HS-27A (cell line): ENCODE measurements at regions not wholly inside any gene's neighbourhood (a gene's known extent, or its start where the extent isn't known, plus 50 kb on each side); places are given as distances from the start of the nearest gene placed in this dataset.
"Not testable (repeated sequence)": the region's sequence is repeated elsewhere in the genome, so short reads cannot be mapped to it uniquely, and the experiment has no call there.

ENCODE experiments used
- DNase-seq: peaks from one replicate; pipeline ENCODE4 v3.0.0-alpha.2; 2012; ENCODE audit warnings: low read depth, missing footprints

- DNase-seq, result no peak
Observed at GRCh38 chr21:20789729-20790500, 208.3 kb upstream of the NCAM2 start.

DNA sequence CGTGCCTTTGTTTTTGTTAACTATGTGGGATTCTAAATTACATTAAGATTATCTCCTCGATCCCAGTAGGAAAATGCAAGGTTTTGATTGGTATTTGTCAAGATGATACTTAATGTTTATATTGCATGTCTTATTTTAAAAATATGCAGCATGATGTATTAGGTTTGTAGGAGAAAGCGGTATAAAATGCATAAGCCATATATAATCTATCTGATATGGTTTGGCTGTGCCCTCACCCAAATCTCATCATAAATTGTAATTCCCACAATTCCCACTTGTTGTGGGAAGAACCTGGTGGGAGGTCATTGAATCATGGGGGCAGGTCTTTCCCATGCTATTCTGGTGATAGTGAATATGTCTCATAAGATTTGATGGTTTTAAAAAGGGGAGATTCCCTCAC, 198.1 kb upstream of the NCAM2 start:
- DNase-seq, result no peak

GRCh38 chr21:20802201-20802600, 196.0 kb upstream of the NCAM2 start:
- no peak for DNase-seq

DNA sequence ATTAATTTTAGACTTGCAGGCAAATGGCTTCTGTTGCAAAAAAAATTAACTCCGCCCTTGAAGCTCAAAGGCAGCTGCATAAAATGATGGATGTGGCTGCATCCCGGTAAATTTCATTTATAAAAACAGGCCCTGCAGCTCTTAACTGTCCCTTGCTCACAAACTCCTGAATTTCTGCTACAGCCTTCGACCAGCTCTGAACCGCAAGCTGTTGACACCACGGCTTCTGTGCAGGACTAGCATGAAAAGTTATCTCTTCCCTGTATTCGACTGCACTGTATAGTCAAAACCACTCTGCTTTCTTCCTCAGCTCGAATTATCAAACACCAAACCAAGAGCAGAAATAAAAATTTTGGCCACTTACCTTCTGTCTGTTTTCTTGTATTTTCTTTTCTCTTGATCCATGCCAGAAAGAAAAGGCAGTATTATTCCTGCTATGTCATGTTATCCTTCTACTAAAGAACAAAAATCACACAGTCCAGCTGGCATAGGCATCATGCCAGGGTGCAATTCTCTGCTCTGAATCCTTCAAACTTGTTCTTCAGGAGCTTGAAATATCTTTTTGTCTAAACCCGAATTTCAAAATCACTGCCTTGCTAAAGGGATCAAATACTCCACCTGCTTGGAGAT, 195.5 kb upstream of the NCAM2 start:
- no peak for DNase-seq

DNA sequence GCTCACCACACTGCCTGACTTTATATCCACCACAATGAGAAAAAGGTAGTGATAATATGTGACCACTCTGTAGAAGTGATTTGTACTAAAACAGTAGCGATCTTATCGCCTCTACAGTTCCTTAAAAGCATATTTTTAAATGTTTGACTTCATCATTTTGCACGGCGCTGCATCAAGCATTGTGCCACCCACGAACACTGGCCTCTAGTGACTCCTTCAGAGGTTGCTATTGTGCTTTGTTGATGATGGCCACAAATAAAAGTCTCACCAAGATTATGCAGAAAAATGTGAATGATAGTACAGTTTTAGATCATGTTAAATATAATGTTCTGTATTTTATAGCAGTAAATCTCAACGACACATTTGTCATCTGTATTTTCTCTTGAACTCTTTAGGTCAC, 186.5 kb upstream of the NCAM2 start:
- no peak for DNase-seq

- DNase-seq, result no peak
Observed at GRCh38 chr21:20814090-20814489, 184.1 kb upstream of the NCAM2 start.

DNA sequence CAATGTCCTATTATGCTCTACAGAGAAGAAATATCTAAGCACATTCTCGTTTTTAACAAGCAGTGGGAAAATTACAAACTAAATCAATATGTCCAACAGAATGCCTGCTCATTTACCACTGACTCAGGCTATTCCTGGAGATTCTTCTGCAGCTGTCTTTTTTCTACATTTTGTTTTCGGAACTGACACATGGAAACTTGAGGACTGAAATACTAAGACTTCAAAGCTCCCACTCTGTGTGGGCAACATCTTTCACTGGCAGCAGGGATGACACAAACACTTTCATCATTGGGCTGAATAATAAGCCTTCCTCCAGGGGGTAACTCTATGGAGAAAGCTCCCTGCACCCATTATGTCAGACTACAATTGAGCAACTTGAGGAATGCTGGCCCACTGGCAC, 175.5 kb upstream of the NCAM2 start:
- no peak for DNase-seq

DNA sequence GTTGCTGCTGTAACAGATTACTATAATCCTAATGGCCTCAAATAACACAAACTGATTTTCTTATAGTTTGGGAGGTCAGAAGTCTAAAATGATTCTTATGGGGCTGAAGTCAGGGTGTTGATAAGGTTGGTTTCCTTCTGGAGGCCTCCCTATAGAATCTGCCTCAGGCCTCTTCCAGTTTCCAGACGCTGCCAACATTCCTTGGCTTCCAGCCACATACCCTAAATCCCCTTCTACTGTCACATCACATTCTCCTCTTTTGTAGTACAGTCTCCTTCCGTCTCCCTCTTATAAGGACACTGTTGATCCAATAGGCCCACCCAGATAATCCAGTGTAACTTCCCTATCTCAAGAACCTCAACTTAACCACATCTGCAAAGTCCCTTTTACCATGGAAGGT, 145.3 kb upstream of the NCAM2 start:
- DNase-seq, result no peak

DNA sequence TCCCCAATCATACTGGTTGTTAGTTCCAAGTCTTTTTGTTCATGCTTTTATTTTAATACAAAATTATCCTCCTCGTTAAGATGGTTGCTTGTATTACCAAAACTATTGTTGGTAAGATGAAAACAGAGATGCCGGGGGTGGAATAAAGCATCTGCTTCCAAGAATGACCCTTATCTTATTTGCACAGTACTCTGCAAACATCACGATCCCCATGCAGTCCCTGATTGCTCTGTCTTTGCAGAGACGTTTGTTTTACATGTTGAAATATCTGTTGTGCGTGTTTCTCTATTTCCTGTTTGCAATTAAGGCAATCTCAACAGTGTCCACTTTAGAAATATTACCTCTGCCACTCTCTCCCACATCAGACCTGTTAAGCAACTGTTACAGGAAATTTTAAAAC, 141.3 kb upstream of the NCAM2 start:
- DNase-seq, result no peak

GRCh38 chr21:20874202-20874601, 124.0 kb upstream of the NCAM2 start:
- no peak for DNase-seq

DNA sequence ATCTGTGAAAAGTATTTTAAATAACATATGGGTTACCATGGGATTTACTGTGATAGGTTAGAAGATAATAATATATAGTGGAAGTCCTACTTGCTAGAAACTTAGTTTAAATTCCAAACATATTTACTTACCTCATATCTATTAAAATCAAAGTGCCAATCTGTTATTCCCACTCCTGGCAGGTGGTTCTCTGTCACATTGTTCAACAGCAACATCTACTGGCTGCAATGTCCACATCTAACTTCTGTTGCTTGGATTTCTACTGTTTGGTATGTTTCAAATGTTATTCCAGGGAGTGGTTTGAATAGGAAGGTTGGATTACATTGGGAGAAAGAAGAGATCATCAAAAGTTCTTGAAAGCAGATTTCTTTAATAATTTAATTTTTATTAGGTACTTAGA, 122.5 kb upstream of the NCAM2 start:
- DNase-seq, result no peak

DNA sequence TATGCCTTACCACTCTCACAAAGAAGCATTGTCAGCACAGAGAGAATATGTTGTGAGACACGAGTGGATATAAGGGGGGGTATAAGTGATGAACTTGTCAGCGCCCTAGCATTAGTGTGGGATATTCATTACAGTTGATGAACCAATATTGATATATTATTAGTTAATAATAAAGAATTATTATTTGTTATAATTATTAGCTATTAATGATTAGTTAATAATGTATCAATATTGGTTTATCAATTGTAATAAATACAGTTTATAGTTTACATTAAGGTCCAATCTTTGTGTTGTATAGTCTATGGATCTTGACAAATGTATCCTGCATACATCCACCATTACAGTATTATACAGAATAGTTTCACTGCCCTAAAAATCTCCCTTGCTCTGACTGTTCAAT, 120.2 kb upstream of the NCAM2 start:
- no peak for DNase-seq

DNA sequence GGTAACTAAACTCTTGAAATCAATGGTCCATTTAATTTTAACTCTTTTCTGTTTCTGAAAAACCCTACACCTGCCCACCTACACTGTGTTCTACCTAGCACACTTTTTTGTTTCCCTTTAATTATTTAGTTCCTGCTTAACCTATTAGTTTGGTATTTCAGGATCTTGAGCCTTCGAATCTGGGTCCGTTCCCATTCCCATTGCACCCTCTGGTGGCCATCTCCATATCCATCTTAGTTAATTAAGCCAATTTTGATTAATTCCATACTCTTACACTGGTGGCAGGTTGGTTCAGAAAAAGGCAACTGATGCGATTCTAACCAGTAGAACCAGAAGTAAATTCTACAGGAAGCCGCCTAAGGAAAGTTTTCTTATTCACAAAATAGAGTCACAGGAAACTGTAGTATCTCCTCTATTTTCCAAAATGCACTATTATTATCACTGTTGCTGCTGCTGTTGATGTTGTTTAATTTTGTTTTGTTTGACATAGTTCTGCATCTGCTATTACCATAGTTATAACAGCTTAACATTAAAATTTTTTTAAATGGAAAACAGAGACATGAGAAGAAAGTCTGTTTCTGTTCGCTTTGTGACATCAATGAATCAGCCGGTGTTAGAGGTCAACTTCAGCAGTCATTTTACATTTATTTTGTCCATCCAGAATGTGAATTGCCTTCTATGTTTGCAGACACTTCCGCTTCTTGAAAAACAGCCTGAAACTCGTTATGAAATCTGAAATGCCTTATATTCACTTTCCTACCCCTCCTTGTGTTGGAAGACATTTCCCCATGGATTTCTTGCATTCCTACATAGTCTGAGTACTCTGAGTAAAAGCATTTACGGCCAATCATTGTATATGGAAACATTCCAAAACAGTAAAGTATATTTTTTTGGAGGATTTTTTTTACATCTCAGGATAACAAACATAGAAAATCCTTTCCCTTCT, 115.5 kb upstream of the NCAM2 start:
- peak; percentile 8 for DNase-seq

GRCh38 chr21:20883408-20883800, 114.8 kb upstream of the NCAM2 start:
- DNase-seq, result no peak

GRCh38 chr21:20902511-20902910, 95.7 kb upstream of the NCAM2 start:
- no peak for DNase-seq

GRCh38 chr21:20902998-20903397, 95.2 kb upstream of the NCAM2 start:
- DNase-seq, result no peak

DNA sequence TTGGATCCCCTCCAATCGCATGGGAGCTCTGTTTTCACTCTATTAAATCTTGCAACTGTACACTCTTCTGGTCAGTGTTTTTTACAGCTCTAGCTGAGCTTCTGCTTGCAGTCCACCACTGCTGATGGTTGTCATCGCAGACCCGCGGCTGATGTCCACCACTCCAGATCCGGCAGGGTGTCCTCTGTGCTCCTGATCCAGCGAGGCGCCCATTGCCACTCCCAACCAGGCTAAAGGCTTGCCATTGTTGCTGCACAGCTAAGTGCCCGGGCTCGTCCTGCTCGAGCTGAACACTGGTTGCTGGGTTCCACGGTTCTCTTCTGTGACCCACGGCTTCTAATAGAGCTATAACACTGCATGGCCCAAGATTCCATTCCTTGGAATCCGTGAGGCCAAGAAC, 70.7 kb upstream of the NCAM2 start:
- not testable (repeated sequence) for DNase-seq

DNA sequence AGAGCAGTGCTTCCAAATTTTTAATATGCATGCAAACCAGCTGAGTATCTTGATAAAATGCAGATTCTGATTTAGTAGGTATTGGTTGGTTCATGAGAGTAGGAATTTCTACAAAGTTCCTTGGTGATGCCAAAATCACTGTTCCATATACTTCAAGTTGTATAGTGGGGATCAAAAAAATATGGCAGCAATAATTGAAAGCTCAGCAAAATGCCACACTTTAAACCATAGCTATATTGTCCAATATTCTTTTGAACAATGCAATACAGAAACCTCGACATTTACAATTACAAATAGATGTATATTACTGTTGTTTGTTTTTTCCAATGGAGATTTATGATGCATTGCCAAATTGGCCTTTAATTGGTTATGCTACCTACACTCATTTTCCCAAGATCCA, 55.7 kb upstream of the NCAM2 start:
- DNase-seq, result no peak

DNA sequence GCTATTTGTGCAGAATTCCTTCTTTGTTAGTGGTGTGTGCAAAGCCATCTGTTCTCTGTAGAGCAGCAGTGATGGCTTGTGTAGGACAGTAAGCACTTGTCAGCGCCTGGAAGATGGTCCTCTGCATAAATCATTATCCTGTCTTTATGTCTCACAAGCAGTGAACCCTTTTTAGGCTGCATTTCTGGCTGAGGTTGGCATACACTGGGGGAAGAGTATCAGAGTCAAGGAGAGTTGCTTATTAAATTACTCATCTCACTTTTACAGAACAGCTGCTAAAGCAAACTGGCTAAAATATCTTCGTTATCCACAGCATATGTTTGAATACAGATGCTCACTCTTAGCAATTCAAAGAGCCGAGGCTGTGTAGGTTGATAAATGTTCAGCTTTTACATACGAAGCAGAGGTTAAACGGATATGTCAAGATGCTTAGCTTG, 54.6 kb upstream of the NCAM2 start:
- no peak for DNase-seq

DNA sequence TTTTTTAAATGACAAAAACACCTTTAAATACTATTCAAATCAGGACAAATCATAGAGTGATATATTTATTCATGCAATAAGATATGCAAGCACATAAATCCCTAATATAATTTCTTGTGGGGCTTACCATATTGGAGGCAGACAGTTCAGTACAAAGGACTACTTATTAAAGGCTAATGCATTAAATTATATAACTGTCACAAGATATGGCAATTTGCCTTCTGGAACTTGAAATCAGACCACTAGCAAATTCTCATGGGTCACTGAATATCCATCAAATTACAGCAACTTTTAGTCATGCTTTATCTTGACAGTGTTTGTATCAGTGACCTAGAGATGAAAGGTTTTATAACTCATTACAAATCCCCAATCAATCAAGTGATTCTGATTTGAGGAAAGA, 54.1 kb upstream of the NCAM2 start:
- DNase-seq, result no peak

- DNase-seq, result no peak
Observed at GRCh38 chr21:20946701-20947100, 51.5 kb upstream of the NCAM2 start.
